HG02870 (cell line): ENCODE measurements at regions not wholly inside any gene's neighbourhood (a gene's known extent, or its start where the extent isn't known, plus 50 kb on each side); places are given as distances from the start of the nearest gene placed in this dataset.

ENCODE experiments used
- ATAC-seq: cut with Tn5 transposase; IDR thresholded peaks from one replicate; pipeline ENCODE4 v1.9.1; 2021; ENCODE audit warnings: mild to moderate bottlenecking, moderate library complexity; ENCODE audit not compliant: unreplicated experiment

GRCh38 chr16:65666132-65666941 lies 544.5 kb upstream of the CDH11 start:
- no peak for ATAC-seq

GRCh38 chr16:65665586-65665985 lies 543.7 kb upstream of the CDH11 start:
- ATAC-seq, result no peak

GRCh38 chr16:65663774-65664173 lies 541.9 kb upstream of the CDH11 start:
- ATAC-seq, result no peak

- ATAC-seq, result no peak
Observed at GRCh38 chr16:65662256-65662655, 540.4 kb upstream of the CDH11 start.

GRCh38 chr16:65661558-65661957 lies 539.7 kb upstream of the CDH11 start:
- no peak for ATAC-seq

GRCh38 chr16:65660390-65660789 lies 538.5 kb upstream of the CDH11 start:
- ATAC-seq, result no peak

GRCh38 chr16:65659758-65660157 lies 537.9 kb upstream of the CDH11 start:
- ATAC-seq, result no peak

GRCh38 chr16:65658787-65659220 lies 536.9 kb upstream of the CDH11 start:
- no peak for ATAC-seq

- no peak for ATAC-seq
Observed at GRCh38 chr16:65658349-65658748, 536.5 kb upstream of the CDH11 start.

- no peak for ATAC-seq
Observed at GRCh38 chr16:65657556-65657955, 535.7 kb upstream of the CDH11 start.

- no peak for ATAC-seq
Observed at GRCh38 chr16:65657071-65657494, 535.2 kb upstream of the CDH11 start.

GRCh38 chr16:65655802-65656201 lies 533.9 kb upstream of the CDH11 start:
- ATAC-seq, result no peak

GRCh38 chr16:65648101-65648500 lies 526.2 kb upstream of the CDH11 start:
- no peak for ATAC-seq

GRCh38 chr16:65644821-65645220 lies 523.0 kb upstream of the CDH11 start:
- no peak for ATAC-seq

GRCh38 chr16:65641762-65642289 lies 520.0 kb upstream of the CDH11 start:
- ATAC-seq, result no peak

GRCh38 chr16:65641049-65641761 lies 519.3 kb upstream of the CDH11 start:
- ATAC-seq, result no peak

GRCh38 chr16:65634833-65635232 lies 513.0 kb upstream of the CDH11 start:
- ATAC-seq, result no peak

GRCh38 chr16:65634291-65634690 lies 512.4 kb upstream of the CDH11 start:
- no peak for ATAC-seq

GRCh38 chr16:65624666-65625065 lies 502.8 kb upstream of the CDH11 start:
- ATAC-seq, result no peak

GRCh38 chr16:65624229-65624628 lies 502.4 kb upstream of the CDH11 start:
- ATAC-seq, result no peak

- no peak for ATAC-seq
Observed at GRCh38 chr16:65622871-65623270, 501.0 kb upstream of the CDH11 start.

GRCh38 chr16:65622151-65622550 lies 500.3 kb upstream of the CDH11 start:
- ATAC-seq, result no peak
